Stimulated activated CD8-positive, alpha-beta memory T cell treated with anti-CD3 and anti-CD28 coated beads, Interleukin-15, amount 100 ng/mL, for 1 hour (primary cell): ENCODE measurements at regions not wholly inside any gene's neighbourhood (a gene's known extent, or its start where the extent isn't known, plus 50 kb on each side); places are given as distances from the start of the nearest gene placed in this dataset.

Experiments
- DNase-seq: peaks from one replicate; pipeline ENCODE4 v3.0.0-alpha.2; 2020; ENCODE audit warnings: low read depth

DNA sequence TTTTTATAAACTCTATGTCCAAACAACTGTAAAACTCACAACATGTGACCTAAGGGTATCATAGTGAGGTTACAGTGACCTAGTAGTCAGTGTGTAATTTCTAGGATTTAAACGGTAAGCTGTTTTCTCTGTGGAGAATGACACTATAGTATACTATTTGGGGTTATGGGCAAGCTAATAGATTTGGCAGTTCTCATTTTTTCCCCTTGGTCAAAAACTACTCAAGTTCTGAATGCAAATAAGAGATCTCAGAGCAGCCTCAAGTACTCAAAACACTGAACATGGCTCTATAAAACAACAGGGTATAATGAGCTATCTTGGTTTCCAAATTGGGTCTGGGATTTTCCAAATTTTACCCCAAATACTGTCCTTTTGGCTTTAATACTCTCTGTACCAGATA is 88.5 kb upstream of the HMCN1 start:
- DNase-seq = no peak

DNA sequence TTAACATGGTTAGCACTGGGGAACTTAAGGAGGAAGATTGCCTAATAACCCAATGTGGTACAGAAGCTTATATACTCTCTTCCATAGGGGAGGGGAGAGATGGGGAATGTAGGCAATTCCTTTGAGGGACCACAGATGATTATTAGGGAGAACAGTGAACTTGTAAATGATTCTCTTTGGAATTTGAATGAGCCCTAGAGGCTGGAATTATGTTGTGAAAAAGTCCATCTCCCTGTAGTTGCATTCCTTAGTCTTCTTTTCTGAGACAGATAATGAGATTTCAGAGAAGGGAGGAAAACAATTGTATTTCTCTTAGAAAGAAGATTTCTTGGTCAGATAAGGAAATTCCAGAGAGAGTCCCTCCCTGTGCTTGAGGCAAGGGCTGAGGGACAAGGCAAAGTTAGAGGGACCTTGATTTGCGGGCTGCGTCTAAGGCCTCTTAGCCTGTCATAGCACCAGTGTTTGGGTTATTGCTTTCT is 89.0 kb upstream of the HMCN1 start:
- DNase-seq = no peak

DNA sequence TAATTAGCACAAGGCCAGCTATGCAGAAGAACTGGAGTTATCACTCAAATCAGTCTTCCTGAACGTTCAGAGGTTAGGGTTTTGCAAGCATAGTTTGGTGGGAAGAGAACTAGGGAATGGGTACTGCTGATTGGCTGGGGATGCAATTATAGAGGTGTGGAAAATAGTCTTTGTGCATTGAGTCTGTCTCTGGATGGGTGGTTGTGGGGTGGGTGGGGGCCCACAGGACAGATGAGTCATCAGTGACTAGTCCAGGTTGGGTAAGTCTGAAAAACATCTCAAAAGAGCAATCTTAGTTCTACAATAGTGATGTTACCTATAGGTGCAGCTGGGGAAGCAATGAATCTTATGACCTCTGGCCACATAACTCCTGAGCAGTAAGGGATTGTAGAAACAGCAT is 89.7 kb upstream of the HMCN1 start:
- DNase-seq = no peak

DNA sequence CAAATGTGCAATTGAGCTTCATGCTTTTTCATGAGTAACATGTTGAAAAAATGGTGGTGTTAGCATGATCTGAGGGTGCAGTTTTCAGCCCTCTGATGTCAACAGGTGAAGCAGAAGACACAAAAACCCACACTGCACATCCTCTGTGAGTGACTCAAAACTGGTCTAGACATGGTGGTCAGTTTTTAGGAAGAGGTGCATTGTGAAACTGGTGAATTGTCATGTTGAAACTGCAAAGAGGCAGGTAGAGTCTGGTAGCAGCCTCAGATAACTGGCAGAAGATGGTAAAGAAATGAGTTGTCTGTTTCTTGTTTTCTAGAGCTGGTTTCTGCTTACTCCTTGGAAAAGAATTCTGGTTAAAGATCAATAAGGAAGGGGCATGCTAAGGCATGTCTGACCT is 97.3 kb upstream of the HMCN1 start:
- no peak for DNase-seq

DNA sequence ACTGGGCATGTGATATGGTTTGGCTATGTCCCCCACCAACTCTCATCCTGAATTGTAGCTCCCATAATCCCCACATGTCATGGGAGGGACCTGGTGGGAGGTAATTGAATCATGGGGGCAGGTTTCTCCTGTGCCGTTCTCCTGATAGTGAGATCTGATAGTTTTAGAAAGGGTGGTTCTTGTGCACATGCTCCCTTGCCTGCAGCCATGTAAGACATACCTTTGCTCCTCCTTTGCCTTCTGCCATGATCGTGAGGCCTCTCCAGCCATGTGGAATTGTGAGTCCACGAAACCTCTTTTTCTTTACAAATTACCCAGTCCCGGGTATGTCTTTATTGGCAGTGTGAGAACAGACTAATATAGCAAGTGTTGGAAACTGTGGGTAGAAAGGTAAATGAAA is 99.5 kb upstream of the HMCN1 start:
- no peak for DNase-seq

DNA sequence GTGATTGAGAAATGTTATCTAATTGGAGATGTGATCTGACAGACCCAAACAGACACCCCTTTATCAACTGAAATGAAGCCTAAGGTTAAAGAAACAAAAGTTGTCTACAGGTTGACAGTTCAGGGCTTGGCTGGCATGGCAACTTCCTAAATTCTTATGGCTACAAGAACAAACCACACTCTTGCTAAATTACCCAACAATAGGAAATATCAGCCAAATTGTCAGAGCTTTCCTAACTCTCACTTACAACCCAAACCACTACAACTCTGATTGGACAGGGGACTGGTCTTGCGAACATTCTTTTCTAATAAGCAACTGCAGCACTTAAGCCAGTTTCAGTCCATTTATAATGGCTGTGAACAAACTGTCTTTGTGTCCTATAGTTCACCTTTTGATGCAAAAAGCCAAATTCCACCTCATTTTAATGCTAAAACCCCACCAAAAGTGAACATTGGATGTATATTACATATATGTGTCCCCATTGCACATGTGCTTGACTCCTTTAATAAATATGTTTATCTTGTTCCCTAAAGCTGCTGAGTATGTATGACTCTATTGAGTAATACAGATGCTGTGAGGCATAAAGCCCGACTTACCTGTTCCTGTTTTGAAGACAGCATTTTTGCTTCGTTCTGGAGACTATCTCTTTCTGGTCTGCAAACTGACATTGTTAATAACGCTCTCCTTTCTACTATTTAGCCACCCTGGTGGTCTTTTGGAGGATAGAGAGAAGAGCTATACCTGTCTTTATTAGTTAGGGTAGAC is 101.3 kb upstream of the HMCN1 start:
- no peak for DNase-seq

DNA sequence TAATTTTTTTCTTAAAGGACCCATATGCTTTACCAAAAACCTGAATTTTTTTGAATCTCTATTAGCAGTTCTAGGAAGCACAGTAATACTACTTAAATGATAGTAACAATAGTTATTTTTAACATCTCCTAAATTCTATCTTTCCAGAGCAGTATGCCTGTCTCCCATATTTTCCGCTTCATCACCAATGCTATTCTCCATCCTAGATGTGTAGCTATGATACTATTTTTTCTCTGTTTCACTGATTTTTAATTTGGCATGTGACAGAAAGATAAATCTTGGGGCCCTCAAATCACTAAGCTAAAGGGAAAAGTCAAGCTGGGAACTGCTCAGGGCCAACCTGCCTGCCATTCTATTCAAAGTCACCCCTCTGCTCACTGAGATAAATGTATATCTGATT is 102.3 kb upstream of the HMCN1 start:
- DNase-seq = no peak

DNA sequence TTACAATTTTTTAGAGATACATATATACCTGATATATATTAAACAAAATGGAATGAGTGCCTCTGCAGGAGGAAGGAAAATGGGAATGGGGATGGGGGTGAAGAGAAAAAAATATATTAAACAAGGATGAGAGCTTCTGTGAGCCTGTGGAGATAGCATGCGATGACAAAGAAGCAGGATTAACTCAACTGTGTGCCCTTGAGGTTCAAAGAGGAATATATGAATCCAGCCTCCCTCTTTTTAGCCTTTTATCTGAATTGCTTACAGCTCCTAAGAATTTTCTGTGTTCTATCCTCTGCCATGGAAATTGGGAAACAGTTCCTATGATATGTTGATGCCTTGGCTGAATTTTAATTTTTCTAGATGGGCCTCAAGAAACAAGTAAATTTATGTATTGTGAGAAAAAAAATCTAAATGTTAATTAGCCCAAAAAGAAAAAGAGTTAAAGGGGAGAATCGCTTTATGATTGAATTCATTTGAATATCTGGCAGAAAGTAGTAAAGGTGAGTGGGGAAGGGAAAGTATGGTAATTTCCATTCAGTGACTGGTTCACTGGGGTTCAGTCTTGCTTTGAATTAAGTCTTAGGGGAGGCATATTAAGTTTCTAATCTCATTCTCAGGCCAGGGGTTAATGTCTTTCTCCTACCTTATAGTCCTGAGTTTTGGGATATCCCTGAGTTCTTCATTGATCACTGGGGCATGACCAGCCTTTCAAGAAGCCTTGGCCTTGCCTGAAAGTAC is 106.3 kb upstream of the HMCN1 start:
- DNase-seq = no peak

DNA sequence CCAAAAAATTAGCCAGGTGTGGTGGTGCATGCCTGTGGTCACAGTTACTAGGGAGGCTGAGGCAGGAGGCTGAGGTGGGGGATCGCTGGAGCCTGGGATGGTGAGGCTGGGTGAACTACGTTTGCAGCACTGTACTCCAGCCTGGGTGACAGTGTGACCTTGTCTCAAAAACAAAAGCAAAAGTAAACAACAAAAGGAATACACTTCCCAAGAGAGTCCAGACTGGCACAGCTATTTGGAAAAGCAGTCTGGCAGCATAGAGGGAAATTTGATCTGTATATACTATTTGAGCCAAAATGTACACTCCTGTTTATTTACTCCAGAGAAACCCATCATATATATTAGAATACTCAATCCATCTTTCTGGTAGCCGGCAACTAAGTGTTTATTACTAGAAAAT is 107.0 kb upstream of the HMCN1 start:
- DNase-seq = no peak

DNA sequence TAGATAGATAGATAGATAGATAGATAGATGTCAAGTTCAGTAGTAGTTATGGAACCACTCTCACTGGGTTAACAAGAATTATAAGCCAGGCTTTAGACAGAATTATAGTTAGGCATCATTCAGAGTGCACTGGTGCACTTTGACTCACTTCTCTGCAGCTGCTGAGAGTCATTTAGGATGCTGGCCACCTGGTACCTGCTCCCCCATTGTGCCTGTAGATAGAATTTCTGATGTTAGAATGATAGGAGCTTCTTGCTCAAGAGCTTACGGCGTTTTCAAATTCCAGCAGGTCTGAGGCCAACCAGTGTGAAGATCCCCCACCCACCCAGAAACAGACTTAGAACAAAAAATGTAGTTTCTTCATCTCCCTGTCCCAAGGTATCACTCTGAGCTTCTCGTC is 107.8 kb upstream of the HMCN1 start:
- DNase-seq = no peak

DNA sequence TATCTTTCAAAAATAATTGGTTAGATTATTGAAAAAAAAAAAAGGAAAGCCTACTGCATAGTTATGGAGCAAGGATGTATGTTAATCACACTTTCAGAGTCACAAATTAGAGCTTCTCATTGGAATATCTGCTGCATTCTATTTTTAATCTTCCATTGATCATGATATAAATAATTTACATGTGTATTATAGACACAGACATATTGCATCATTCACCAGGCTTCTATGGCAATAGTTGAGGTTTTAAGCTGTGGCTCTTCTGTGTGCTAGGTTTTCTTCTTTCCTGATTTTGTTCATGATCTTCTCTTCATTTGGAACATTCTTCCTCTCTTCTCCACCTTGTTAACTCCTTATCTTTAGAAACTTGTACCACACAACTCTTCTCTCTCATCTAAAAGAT is 123.2 kb upstream of the HMCN1 start:
- no peak for DNase-seq

DNA sequence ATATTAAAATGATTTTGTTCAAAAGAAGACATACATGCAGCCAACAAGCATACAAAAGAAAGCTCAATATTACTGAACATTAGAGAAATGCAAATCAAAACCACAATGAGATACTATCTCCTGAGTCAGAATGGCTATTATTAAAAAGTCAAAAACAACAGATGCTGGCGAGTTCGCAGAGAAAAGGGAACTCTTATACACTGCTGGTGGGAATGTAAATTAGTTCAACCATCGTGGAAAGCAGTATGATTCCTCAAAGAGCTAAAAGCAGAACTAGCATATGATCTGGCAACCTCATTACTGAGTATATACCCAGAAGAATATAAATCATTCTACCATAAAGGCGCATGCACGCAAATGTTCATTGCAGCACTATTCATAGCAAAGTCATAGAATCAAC is 126.0 kb upstream of the HMCN1 start:
- DNase-seq = no peak

DNA sequence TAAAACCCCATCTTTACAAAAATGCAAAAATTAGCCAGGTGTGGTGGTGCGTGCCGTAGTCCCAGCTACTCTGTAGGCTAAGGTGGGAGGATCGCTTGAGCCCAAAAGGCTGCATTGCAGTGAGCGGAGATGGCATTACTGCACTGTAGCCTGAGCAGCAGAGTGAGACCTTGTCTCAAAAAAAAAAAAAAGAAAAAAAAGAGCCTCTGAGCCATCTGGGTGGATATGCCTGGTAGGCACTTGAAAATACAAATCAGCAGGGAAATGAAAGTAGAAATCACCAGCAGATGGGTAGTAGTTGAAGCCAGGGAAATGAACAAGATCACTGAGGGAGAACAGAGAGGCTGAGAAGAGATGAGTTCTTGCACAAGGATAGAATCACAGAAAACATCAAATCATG is 131.0 kb upstream of the HMCN1 start:
- no peak for DNase-seq

DNA sequence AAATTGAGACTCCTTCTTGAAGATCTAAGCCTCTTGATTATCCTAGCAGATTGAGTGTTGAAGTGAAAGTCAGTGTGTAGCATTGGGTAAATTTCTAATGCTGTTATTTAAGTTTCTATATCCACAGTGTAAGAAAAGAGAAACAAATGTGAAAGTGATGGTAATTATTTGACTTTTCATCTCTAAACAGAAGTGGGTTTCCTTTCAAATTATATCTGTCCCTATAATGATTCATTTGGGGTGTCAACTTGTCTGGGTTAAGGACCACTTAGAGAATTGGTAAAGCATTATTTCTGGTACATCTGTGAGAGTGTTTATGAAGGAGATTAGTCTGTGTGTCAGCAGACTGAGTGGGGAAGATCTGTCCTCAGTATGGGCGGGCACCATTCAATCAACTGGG is 133.0 kb upstream of the HMCN1 start:
- no peak for DNase-seq

DNA sequence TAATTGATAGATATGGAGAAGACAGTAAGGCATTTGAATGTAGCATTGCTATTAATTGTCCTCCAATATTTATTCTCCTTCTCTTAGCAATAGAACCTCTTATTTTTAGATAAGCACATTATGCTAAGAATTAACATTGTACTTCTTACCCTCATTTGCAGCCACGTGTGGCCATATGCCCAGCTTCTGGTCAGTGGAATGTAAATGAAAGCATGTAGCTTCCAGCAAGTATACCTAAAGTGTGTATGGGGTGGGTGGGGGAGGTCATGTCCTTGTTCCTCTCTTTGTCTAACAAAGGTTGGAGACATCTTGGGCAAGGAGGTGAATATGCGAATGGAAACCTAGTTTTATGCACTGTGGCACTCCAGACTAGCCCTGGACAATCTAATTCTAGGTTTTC is 133.6 kb upstream of the HMCN1 start:
- no peak for DNase-seq

DNA sequence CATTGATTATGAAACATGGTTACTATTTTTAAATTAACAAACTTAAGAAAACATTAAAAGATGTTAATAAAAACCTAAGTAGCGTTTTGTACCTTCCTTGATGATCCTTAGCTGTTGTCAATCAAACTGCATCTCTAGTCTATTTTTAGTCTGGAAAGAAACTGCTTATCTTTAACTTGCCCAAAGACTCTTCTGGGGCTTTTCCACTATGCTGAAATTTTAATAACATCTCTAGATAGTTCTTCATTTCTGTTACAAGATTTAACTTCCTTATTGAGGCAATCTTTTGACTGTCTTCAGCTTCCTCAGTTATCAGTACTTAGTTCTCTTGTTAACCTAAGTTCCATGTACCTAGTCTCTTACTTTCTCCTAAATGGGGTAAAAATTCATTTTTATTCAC is 135.9 kb upstream of the HMCN1 start:
- no peak for DNase-seq

DNA sequence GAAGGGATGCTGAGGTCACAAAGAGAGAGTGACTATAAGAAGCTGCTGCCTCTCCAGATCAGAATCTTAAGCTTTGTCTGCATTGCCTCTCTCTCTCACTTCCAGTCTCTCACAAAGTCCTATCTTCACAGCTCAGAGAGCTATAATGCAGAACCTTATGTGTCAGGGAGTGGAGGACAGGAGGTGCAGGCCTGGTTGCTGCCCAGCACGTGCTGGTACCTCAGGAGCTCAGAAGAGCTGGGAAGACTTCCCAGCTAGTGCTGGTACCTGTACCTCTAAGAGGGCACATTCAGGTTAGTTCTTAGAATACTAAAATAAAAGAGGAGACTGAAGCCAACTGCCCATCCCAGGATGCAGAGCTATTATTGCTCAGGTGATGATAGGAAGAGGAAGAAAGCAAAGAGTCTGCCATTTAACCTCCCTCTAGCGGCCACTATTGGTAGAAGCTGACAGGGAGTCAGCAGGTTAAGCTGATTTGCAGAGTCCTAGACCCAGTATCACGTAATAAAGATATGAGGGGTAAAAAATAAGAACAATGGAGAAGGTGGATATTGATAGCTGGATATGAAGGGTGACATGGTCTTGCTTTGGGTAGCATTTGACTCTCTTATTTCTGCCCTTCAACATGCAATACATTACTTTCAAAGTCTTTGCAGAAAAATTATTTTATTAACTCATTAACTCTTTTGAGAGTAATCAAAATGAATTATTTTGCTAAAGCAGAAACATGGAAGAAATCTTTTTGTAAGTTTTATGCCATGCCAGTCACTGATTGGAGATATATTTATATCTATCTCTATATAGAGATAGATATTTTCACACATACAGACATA is 138.1 kb upstream of the HMCN1 start:
- peak; percentile 20 for DNase-seq

DNA sequence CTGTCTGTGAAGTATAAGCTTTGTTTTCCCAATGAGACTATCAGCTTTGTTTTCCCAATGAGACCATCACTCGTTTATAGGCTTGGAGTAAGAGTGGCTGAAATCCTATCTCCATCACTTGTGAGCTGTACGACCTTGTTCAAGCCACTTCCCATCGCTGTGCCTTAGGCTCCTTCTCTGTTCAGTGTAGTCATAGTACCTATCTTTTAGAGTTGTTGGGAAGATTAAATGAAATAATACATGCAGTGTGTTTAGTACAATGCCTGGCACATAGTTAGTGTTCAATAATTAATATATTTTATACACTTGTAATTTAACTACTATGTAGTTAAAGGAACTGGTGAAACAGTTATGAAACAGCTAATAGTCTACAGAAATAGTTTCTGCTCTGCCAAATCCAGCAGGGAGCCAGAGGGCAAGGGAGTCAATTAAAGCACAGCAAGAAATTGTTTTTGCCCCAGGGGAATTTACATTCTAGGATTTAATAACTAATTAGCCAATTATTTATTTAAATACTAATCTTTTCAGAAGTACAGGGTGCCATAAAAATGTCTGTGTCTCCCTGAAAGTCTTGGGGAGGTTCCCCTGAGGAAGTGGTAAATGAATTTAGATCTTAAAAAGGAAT is 139.3 kb upstream of the HMCN1 start:
- no peak for DNase-seq

DNA sequence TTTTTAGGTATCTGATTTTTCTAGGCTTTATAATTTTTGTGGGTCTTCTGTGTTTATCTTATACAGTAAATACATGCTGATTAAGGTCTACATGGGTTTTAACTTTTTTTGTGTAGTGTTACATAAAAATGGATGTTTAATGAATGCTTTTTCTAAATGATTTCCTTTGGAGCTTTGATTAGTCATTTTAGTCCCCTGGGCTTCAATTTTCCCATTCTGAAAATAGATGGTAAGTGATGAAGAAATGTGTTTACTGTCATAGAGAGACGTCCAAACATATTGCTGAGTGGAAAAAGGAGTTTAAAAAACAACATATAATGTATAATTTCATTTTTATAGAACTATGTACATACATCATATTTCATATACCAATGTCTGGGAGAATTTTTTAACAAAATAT is 140.9 kb upstream of the HMCN1 start:
- DNase-seq = no peak

DNA sequence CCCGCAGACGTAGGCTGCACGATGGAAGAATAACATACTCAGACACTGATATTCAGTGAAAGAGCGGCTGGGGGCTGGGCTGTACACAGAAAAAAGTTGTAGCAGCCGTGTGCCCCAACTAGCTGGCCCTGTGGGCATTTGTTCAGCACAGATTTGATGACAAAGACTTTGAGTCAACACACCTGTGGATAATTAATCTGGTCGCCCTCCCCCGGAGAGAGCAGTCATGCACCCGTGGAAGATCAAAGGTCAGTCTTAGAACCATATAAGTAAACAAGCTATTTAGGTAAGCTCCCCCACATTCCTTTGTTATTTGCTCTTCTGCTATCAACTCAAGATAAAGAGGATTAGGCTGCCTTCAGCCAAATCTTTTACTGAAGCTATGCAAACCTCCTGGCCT is 148.4 kb upstream of the HMCN1 start:
- DNase-seq = no peak

DNA sequence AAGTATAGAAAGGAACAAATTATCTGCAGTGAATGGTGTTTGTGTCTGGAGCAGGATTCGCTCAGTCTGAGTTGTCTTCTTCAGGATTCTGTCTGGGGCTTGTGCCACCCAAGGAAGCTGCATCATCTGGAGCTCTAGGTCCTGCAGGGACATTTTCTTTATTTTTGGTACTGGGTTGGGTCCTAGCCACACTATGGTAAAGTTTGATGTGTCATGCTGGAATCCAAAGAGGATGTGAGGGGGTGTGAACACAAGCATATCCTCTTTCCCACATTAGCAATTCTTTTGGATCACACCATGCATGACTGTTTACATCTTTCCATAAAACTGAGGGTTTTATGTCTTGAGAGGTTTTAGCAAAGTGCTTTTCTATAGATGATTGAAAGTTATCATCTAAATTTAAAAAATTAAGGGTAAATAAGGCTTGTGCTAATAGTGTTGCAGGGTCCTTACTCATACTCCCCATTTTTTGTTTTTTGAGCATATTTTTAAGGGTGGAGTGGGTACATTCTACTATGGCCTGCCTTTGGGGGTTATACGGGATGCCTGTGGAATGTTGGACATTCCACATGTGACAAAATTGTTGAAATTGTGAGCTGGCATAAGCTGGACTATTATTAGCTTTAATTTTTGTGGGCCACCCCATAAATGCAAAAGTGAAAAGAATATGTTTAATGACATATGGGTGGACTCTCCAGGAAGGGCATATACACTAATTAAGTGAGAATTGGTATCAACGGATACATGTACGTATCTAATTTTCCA is 152.0 kb upstream of the HMCN1 start:
- DNase-seq = no peak

DNA sequence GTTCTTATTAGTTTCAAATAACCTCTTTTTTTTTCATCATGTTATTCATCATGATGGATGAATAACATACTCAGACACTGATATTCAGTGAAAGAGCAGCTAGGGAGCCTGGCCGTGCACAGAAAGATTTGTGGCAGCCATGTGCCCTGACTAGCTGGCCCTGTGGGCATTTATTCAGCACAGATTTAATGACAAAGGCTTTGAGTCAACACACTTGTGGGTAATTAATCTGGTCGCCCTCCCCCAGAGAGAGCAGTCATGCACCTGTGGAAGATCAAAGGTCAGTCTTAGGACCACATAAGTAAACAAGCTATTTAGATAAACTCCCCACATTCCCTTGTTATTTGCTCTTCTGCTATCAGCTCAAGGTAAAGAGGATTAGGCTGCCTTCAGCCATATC is 153.2 kb upstream of the HMCN1 start:
- no peak for DNase-seq
